ENCODE measurements at regions not wholly inside any gene's neighbourhood (a gene's known extent, or its start where the extent isn't known, plus 50 kb on each side); places are given as distances from the start of the nearest gene placed in this dataset.
"Not testable (repeated sequence)": the region's sequence is repeated elsewhere in the genome, so short reads cannot be mapped to it uniquely, and the experiment has no call there.

DNA sequence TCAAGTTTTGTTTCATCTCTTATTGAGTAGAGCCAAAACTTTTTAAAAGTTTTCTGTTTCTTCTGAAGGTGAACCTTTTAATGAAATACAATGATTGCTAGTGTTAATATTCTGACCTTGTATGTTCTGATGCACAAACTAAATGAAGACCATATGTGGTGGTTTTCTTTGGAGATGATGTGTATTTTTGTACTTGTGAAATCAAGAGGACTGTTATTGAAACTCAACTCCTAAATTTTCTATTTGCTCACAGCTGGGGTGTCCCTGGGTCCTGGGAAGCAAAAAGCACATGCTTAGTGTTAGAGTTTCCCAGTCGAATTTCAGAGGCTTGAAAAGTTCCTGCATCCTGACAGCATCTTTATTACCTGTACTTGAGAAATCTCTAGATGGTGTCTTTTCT is 1185.8 kb upstream of the ALCAM start:
- intact Hi-C loops (cut with DNase I): no loop called here
- TF ChIP-seq POLR2A (IDR thresholded peaks at IDR 0.05): no peak

DNA sequence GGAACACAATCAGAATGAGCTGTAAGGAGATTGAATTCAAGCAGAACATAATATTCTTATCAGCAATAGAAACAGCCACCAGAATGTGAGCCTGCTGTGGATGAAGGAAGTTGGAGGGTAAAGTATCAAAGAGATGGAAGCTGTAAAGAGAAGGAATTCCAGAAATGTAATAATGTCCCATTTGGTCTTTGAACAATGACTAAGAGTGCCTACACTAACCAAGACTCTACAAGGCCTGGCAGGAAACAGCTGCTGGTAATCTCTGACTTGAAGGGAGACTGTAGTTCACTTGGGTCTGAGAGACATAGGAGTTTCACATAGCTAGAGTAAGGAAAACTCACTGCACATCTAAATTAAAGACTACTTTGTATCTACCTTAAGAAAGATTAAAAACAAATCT is 1176.0 kb upstream of the ALCAM start:
- Histone ChIP-seq H3K4me1 (no peaks in the 10 kb centered on the region), H3K9me3 (no peaks in the 10 kb centered on the region), H3K36me3 (no peaks in the 10 kb centered on the region), H3K4me3 (replicated peaks in 1 of 3) (no peak overlapping the region), H3K27ac (no peak overlapping the region), H3K27me3 (no peaks in the 10 kb centered on the region)
- intact Hi-C loops (cut with DNase I): no loop called here
- TF ChIP-seq, protein P1, sequence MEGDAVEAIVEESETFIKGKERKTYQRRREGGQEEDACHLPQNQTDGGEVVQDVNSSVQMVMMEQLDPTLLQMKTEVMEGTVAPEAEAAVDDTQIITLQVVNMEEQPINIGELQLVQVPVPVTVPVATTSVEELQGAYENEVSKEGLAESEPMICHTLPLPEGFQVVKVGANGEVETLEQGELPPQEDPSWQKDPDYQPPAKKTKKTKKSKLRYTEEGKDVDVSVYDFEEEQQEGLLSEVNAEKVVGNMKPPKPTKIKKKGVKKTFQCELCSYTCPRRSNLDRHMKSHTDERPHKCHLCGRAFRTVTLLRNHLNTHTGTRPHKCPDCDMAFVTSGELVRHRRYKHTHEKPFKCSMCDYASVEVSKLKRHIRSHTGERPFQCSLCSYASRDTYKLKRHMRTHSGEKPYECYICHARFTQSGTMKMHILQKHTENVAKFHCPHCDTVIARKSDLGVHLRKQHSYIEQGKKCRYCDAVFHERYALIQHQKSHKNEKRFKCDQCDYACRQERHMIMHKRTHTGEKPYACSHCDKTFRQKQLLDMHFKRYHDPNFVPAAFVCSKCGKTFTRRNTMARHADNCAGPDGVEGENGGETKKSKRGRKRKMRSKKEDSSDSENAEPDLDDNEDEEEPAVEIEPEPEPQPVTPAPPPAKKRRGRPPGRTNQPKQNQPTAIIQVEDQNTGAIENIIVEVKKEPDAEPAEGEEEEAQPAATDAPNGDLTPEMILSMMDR (IDR thresholded peaks at IDR 0.05): no peak
- TF ChIP-seq POLR2A (IDR thresholded peaks at IDR 0.05): no peak
- DNase-seq: no peak

More for the DNA sequence above, 1185.8 kb upstream of the ALCAM start:
- DNase-seq: no peak
- Histone ChIP-seq H3K36me3 (no peaks in the 10 kb centered on the region), H3K27me3 (no peaks in the 10 kb centered on the region), H3K9me3 (no peaks in the 10 kb centered on the region), H3K4me1 (no peaks in the 10 kb centered on the region), H3K4me3 (replicated peaks in 1 of 3) (no peak overlapping the region), H3K27ac (no peak overlapping the region)
- WGBS, 2 donors: 42 to 46% methylated on average over 1 of the region's 1 CpG

DNA sequence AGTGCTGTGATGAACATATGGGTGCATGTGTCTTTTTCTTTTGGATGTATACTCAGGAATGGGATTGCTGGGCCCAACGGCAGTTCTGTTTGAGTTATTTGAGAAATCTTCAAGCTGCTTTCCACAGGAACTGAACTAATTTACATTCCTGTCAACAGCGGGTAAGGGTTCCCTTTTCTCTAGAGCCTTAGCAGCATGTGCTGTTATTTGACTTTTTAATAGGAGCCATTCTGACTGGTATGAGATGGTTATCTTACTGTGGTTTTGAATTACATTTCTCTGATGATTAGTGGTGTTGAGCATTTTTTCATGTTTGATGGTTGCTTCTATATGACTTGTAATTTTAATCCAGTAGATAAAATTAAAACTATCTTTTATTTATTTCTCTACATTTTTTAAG is 1168.6 kb upstream of the ALCAM start:
- 44 to 54% methylated on average over 2 of the region's 2 CpGs for WGBS, 2 donors
- Histone ChIP-seq H3K27ac (no peak overlapping the region), H3K4me1 (no peaks in the 10 kb centered on the region), H3K9me3 (no peaks in the 10 kb centered on the region), H3K36me3 (no peaks in the 10 kb centered on the region), H3K4me3 (replicated peaks in 1 of 3) (no peak overlapping the region), H3K27me3 (no peaks in the 10 kb centered on the region)
- DNase-seq: no peak
- no peak for TF ChIP-seq POLR2A (IDR thresholded peaks at IDR 0.05)
- TF ChIP-seq, protein P1 (IDR thresholded peaks at IDR 0.05): no peak
- intact Hi-C loops (cut with DNase I): no loop called here

DNA sequence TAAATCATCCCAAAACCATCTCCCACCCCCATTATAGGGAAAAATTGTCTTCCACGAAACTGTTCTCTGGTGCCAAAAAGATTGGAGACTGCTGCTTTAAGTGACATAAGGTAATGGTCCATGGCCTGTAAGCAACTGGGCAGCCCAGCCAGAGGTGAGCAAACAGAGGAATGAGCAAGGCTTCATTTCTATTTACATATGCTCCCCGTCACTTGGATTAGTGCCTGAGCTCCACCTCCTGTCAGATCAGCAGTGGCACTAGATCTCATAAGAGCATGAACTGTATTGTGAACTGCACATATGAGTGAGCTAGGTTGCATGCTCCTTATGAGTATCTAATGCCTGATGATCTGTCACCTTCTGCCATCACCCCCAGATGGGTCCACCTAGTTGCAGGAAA is 1159.8 kb upstream of the ALCAM start:
- H3K9me3 ChIP-seq: no peaks in the 10 kb centered on the region
- no peaks in the 10 kb centered on the region for H3K27me3 ChIP-seq
- H3K4me1 ChIP-seq: no peaks in the 10 kb centered on the region
- intact Hi-C loops (cut with DNase I): no loop called here
- H3K27ac ChIP-seq: no peak overlapping the region
- TF ChIP-seq, protein P1 (IDR thresholded peaks at IDR 0.05): no peak
- TF ChIP-seq POLR2A (IDR thresholded peaks at IDR 0.05): no peak
- no peak for DNase-seq
- 81 to 87% methylated on average over 2 of the region's 2 CpGs for WGBS, 2 donors
- no peaks in the 10 kb centered on the region for H3K36me3 ChIP-seq
- no peak overlapping the region for H3K4me3 ChIP-seq (replicated peaks in 1 of 3)

DNA sequence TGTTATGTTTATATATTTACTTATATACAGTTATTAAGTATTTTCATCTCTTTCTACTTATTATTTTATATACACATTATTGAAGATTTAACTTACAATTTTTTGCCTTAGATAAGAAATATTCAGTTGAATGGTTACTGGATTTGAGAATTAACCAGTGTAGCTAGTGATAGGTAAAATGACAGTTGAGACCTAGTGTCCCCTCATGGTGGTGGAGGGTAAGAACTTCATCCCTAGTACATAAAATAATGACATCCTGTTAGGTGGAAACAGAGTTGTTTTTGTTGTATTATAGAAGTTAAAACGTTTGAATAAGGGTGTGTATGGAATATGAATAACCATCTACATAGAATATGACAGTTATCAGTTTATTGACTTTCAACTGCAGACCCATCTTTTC is 1152.4 kb upstream of the ALCAM start:
- no peaks in the 10 kb centered on the region for H3K27me3 ChIP-seq
- H3K4me3 ChIP-seq (replicated peaks in 1 of 3): no peak overlapping the region
- no peaks in the 10 kb centered on the region for H3K4me1 ChIP-seq
- H3K27ac ChIP-seq: no peak overlapping the region
- no peaks in the 10 kb centered on the region for H3K36me3 ChIP-seq
- TF ChIP-seq, protein P1 (IDR thresholded peaks at IDR 0.05): no peak
- no peak for TF ChIP-seq POLR2A (IDR thresholded peaks at IDR 0.05)
- no peaks in the 10 kb centered on the region for H3K9me3 ChIP-seq
- no peak for DNase-seq
- intact Hi-C loops (cut with DNase I): no loop called here
- 21 to 29% methylated on average over 1 of the region's 1 CpG for WGBS, 2 donors

DNA sequence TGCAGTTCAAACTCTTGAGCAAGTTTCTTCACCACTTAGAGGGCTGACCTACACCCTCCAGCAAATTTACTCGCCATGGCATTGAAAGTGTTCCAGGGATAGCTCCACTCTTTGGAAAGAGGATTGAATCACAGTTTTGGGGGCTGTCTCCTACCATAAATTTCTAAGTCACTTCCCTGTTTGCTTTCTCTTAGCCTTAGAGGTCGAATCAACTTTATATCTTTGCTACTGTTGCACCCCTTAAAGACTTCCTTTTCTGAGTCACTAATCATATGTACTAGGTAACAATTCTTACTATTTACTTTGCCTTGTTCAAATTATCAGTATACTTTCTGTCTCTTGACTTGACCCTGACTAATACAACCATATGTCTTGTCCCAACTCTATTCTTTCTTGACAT is 1151.8 kb upstream of the ALCAM start:
- DNase-seq: no peak
- no peaks in the 10 kb centered on the region for H3K36me3 ChIP-seq
- WGBS, 2 donors: 55 to 69% methylated on average over 2 of the region's 2 CpGs
- intact Hi-C loops (cut with DNase I): no loop called here
- no peak overlapping the region for H3K4me3 ChIP-seq (replicated peaks in 1 of 3)
- no peaks in the 10 kb centered on the region for H3K27me3 ChIP-seq
- no peak overlapping the region for H3K27ac ChIP-seq
- TF ChIP-seq, protein P1 (IDR thresholded peaks at IDR 0.05): no peak
- TF ChIP-seq POLR2A (IDR thresholded peaks at IDR 0.05): no peak
- H3K4me1 ChIP-seq: no peaks in the 10 kb centered on the region
- H3K9me3 ChIP-seq: no peaks in the 10 kb centered on the region

DNA sequence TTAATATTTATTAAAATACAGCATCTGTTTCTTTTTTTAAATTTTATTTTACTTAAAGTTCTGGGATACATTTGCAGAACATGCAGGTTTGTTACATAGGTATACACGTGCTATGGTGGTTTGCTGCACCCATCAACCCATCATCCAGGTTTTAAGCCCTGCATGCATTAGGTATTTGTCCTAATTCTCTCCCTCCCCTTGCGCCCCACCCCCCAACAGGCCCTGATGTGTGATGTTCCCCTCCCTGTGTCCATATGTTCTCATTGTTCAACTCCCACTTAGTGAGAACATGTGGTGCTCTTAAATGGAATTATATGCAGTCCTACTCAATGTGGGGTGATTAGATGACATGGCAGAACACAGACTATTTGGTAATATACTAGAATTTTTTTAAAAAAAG is 1147.7 kb upstream of the ALCAM start:
- H3K9me3 ChIP-seq; H3K27ac ChIP-seq; DNase-seq; intact Hi-C loops (cut with DNase I); H3K36me3 ChIP-seq; H3K4me3 ChIP-seq (replicated peaks in 1 of 3); H3K4me1 ChIP-seq; H3K27me3 ChIP-seq: not testable (repeated sequence)
- 87 to 91% methylated on average over 2 of the region's 2 CpGs for WGBS, 2 donors
